Upper lobe of right lung (tissue), 1 donor: ENCODE measurements at regions not wholly inside any gene's neighbourhood (a gene's known extent, or its start where the extent isn't known, plus 50 kb on each side); places are given as distances from the start of the nearest gene placed in this dataset.

Experiments used
- ATAC-seq: fragments of 200-7000 bp; cut with Tn5 transposase; one replicate; pipeline ENCODE4 v1.9.1; 2020; ENCODE audit warnings: mild to moderate bottlenecking, moderate library complexity
- DNase-seq: peaks from one replicate; pipeline ENCODE4 v3.0.0-alpha.2; 2020
- H3K27ac ChIP-seq: fragments of 200-600 bp; one replicate; pipeline ENCODE4 v1.8.0; 2022
- H3K27me3 ChIP-seq: fragments of 200-600 bp; one replicate; pipeline ENCODE4 v1.8.0; 2022; ENCODE audit warnings: mild to moderate bottlenecking
- H3K36me3 ChIP-seq: fragments of 200-600 bp; one replicate; pipeline ENCODE4 v1.8.0; 2022
- H3K4me1 ChIP-seq: fragments of 200-600 bp; one replicate; pipeline ENCODE4 v1.8.0; 2022
- H3K4me3 ChIP-seq: fragments of 200-600 bp; one replicate; pipeline ENCODE4 v1.8.0; 2022; ENCODE audit warnings: mild to moderate bottlenecking
- H3K9me3 ChIP-seq: fragments of 200-600 bp; one replicate; pipeline ENCODE4 v1.8.0; 2022
- CTCF ChIP-seq: fragments of 200-600 bp; IDR thresholded peaks from one replicate; pipeline ENCODE4 v1.8.0; 2022; ENCODE audit warnings: antibody characterized with exemption
- intact Hi-C: fragments of 100-400 bp; cut with DNase I; formaldehyde crosslinking; loops from one replicate; pipeline ENCODE4 v1.11.0; 2022
- donor health status: DM: no; HTN: yes; CAD: no; lungs with severe emphysema.

DNA sequence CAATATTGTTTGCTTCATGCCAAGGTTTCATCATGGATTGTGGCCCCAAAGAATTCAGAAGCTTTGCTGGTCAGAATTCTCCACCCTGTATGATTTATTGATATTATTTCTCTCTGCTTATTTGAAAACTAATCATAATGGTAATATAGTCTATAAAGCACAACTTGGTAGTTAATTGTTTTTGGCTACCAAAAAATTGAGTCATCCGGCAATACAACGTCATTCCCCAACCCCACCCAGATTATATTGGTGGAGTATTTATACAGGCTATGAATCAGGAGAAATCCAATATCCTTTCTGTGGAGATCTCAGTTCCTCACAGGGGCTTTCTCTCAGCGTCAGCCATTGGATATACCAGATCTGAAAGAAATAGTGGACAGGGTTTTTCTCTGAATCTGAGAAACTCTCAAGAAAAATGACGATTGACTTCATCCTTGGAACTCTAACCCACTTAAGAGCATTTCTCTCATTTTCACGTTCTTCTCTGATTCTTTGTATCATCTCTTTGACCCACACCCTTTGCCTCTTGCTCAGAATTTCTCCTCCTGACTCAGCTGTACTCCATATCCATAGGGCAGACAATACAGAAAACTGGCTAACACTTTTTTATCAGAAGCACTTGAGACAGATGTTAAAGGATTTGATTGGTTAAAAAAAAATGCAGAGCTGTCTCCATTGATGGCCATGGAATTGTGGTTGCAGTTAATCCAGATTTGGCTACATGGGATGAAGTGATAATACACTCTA is 1055.8 kb upstream of the CADM2 start:
- H3K4me3 ChIP-seq, result no peak overlapping the region
- no peak for DNase-seq
- no peaks in the 10 kb centered on the region for H3K9me3 ChIP-seq
- H3K4me1 ChIP-seq, result no peaks in the 10 kb centered on the region
- ATAC-seq, result no peak
- no peak for TF ChIP-seq CTCF
- no peaks in the 10 kb centered on the region for H3K36me3 ChIP-seq
- no peaks in the 10 kb centered on the region for H3K27me3 ChIP-seq
- no peak overlapping the region for H3K27ac ChIP-seq
- intact Hi-C loops, result no loop called here

GRCh38 chr3:83913381-83913780 is 1045.4 kb upstream of the CADM2 start:
- no peaks in the 10 kb centered on the region for H3K4me1 ChIP-seq
- H3K27ac ChIP-seq, result no peak overlapping the region
- no peaks in the 10 kb centered on the region for H3K27me3 ChIP-seq
- H3K4me3 ChIP-seq, result no peak overlapping the region
- intact Hi-C loops, result no loop called here
- ATAC-seq (no peak), DNase-seq (no peak)
- no peak for TF ChIP-seq CTCF
- no peaks in the 10 kb centered on the region for H3K36me3 ChIP-seq
- H3K9me3 ChIP-seq, result no peaks in the 10 kb centered on the region

DNA sequence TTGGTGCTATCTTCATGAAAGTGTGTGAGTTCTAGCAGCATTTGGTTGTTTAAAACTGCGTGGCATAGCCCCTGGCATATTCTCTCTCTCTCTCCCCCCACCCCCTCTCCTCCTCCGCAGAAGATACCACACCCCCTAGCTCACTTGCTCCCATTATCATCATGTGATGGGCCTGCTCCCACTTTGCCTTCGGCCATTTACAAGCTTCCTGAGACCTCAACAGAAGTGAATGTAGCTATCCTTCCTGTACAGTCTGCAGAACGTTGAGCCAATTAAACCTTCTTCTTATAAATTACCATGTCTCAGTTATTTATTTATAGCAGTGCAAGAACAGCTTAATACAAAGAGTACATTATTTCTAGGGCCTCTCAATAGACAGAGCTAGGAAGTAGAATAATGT is 1032.5 kb upstream of the CADM2 start:
- DNase-seq (no peak), ATAC-seq (no peak)
- no peak overlapping the region for H3K27ac ChIP-seq
- H3K9me3 ChIP-seq, result peaks cover 4% of the 10 kb centered on the region
- intact Hi-C loops, result no loop called here
- H3K27me3 ChIP-seq, result no peaks in the 10 kb centered on the region
- no peak for TF ChIP-seq CTCF
- no peaks in the 10 kb centered on the region for H3K36me3 ChIP-seq
- no peaks in the 10 kb centered on the region for H3K4me1 ChIP-seq
- H3K4me3 ChIP-seq, result no peak overlapping the region

DNA sequence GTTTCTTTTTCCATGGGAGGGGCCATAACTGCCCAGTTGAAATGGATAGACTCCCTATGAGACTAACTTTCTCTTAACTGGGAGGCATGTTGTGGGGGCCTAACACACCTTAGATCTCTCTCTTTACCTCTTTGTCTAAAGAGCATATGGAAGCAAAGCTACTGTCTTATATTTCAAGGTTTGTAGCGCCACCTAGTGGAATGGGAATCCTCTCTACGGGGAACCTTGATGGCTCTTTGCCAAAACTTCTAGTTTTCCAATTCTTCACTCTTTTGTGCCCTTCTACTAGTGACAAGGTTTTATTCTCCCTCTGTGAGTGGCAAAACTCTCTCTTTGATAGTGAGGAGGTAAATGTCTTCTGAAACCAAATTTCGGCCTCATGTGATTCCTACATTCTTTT is 1030.4 kb upstream of the CADM2 start:
- Histone ChIP-seq H3K4me3 (no peak overlapping the region), H3K27ac (no peak overlapping the region), H3K36me3 (no peaks in the 10 kb centered on the region), H3K9me3 (peaks cover 4% of the 10 kb centered on the region), H3K4me1 (no peaks in the 10 kb centered on the region), H3K27me3 (no peaks in the 10 kb centered on the region)
- intact Hi-C loops, result no loop called here
- no peak for DNase-seq
- TF ChIP-seq CTCF, result no peak
- no peak for ATAC-seq

- ATAC-seq, result no peak
- Histone ChIP-seq H3K9me3 (peaks cover 4% of the 10 kb centered on the region), H3K4me1 (no peaks in the 10 kb centered on the region), H3K27ac (no peak overlapping the region), H3K4me3 (no peak overlapping the region), H3K36me3 (no peaks in the 10 kb centered on the region), H3K27me3 (no peaks in the 10 kb centered on the region)
- no peak for TF ChIP-seq CTCF
- no peak for DNase-seq
- intact Hi-C loops, result no loop called here
Observed at GRCh38 chr3:83928903-83929302, 1029.9 kb upstream of the CADM2 start.
